ENCODE measurements at regions not wholly inside any gene's neighbourhood (a gene's known extent, or its start where the extent isn't known, plus 50 kb on each side); places are given as distances from the start of the nearest gene placed in this dataset.

- Histone ChIP-seq H3K4me1 (ENCODE audit: control insufficient read depth, insufficient read depth, low read depth, low read length) (no peaks in the 10 kb centered on the region), H3K27me3 (ENCODE audit: control insufficient read depth in 1 of 2, insufficient read depth in 1 of 2, low read length in 2 of 2) (no peaks in the 10 kb centered on the region), H2BK5ac (ENCODE audit: low read depth, low read length, poor library complexity, severe bottlenecking) (no peak overlapping the region), H3K9me3 (ENCODE audit: control insufficient read depth, low read length) (peaks cover 20% of the 10 kb centered on the region), H2BK12ac (ENCODE audit: low read length in 2 of 2) (no peak overlapping the region), H3K23ac (ENCODE audit: low read length in 2 of 2) (no peak overlapping the region), H3K9ac (ENCODE audit: low read length) (no peak overlapping the region), H3K79me1 (replicated peaks; ENCODE audit: low read length, poor library complexity, severe bottlenecking) (peaks cover 1% of the 10 kb centered on the region), H2AK5ac (ENCODE audit: low read length, severe bottlenecking) (no peak overlapping the region), H3K14ac (ENCODE audit: low read length in 2 of 2) (no peak overlapping the region), H2BK15ac (ENCODE audit: low read depth, poor library complexity, severe bottlenecking) (no peak overlapping the region), H3K4me3 (ENCODE audit: insufficient read depth in 1 of 2, low read depth in 1 of 2, low read length in 2 of 2) (no peak overlapping the region), H3K18ac (ENCODE audit: low read depth in 1 of 2, low read length in 2 of 2) (no peak overlapping the region), H3K4me2 (ENCODE audit: low read length, poor library complexity, severe bottlenecking) (no peak overlapping the region), H2AFZ (ENCODE audit: low read depth, low read length) (no peak overlapping the region), H4K8ac (ENCODE audit: low read length) (no peak overlapping the region), H2BK120ac (ENCODE audit: low read depth, low read length) (no peak overlapping the region), H4K91ac (ENCODE audit: low read length) (no peak overlapping the region), H3K4ac (ENCODE audit: low read depth in 1 of 2, low read length in 2 of 2) (no peak overlapping the region), H3K36me3 (ENCODE audit: control insufficient read depth in 1 of 2, insufficient read depth in 2 of 2, low read depth in 1 of 2, low read length in 2 of 2) (peaks cover 3 to 47% of the 10 kb centered on the region in 2 experiments), H3K27ac (ENCODE audit: low read length, poor library complexity, severe bottlenecking) (no peak overlapping the region)
- 95% methylated on average over 4 of the region's 5 CpGs for WGBS
- DNase-seq = no peak
These were observed 78.9 kb upstream of the ZCCHC13 start for GRCh38 chrX:74225111-74225510.

- 98% methylated on average over 2 of the region's 2 CpGs for WGBS
- Histone ChIP-seq H3K4me3 (ENCODE audit: insufficient read depth in 1 of 2, low read depth in 1 of 2, low read length in 2 of 2) (no peak overlapping the region), H3K4ac (ENCODE audit: low read depth in 1 of 2, low read length in 2 of 2) (no peak overlapping the region), H3K9me3 (ENCODE audit: control insufficient read depth, low read length) (peaks cover 10% of the 10 kb centered on the region), H3K14ac (ENCODE audit: low read length in 2 of 2) (no peak overlapping the region), H4K91ac (ENCODE audit: low read length) (no peak overlapping the region), H3K4me2 (ENCODE audit: low read length, poor library complexity, severe bottlenecking) (no peak overlapping the region), H3K9ac (ENCODE audit: low read length) (no peak overlapping the region), H3K36me3 (ENCODE audit: control insufficient read depth in 1 of 2, insufficient read depth in 2 of 2, low read depth in 1 of 2, low read length in 2 of 2) (peaks cover 3 to 66% of the 10 kb centered on the region in 2 experiments), H3K23ac (ENCODE audit: low read length in 2 of 2) (no peak overlapping the region), H2AK5ac (ENCODE audit: low read length, severe bottlenecking) (no peak overlapping the region), H3K79me1 (replicated peaks; ENCODE audit: low read length, poor library complexity, severe bottlenecking) (peaks cover 4% of the 10 kb centered on the region), H4K8ac (ENCODE audit: low read length) (no peak overlapping the region), H2BK120ac (ENCODE audit: low read depth, low read length) (no peak overlapping the region), H2BK5ac (ENCODE audit: low read depth, low read length, poor library complexity, severe bottlenecking) (no peak overlapping the region), H2AFZ (ENCODE audit: low read depth, low read length) (no peak overlapping the region), H3K27me3 (ENCODE audit: control insufficient read depth in 1 of 2, insufficient read depth in 1 of 2, low read length in 2 of 2) (peaks cover 0 to 7% of the 10 kb centered on the region in 2 experiments), H2BK12ac (ENCODE audit: low read length in 2 of 2) (no peak overlapping the region), H3K4me1 (ENCODE audit: control insufficient read depth, insufficient read depth, low read depth, low read length) (no peaks in the 10 kb centered on the region), H2BK15ac (ENCODE audit: low read depth, poor library complexity, severe bottlenecking) (no peak overlapping the region), H3K27ac (ENCODE audit: low read length, poor library complexity, severe bottlenecking) (no peak overlapping the region), H3K18ac (ENCODE audit: low read depth in 1 of 2, low read length in 2 of 2) (no peak overlapping the region)
- no peak for DNase-seq
These were observed 83.7 kb upstream of the ZCCHC13 start for GRCh38 chrX:74220277-74220676.

GRCh38 chrX:74218895-74219294 lies 85.1 kb upstream of the ZCCHC13 start:
- H3K36me3 ChIP-seq (ENCODE audit: control insufficient read depth in 1 of 2, insufficient read depth in 2 of 2, low read depth in 1 of 2, low read length in 2 of 2) = peaks cover 3 to 72% of the 10 kb centered on the region in 2 experiments
- no peak overlapping the region for H2AFZ ChIP-seq (ENCODE audit: low read depth, low read length)
- H3K9me3 ChIP-seq (ENCODE audit: control insufficient read depth, low read length) = peaks cover 4% of the 10 kb centered on the region
- H3K27me3 ChIP-seq (ENCODE audit: control insufficient read depth in 1 of 2, insufficient read depth in 1 of 2, low read length in 2 of 2) = peaks cover 0 to 7% of the 10 kb centered on the region in 2 experiments
- no peak overlapping the region for H2BK120ac ChIP-seq (ENCODE audit: low read depth, low read length)
- H3K4ac ChIP-seq (ENCODE audit: low read depth in 1 of 2, low read length in 2 of 2) = no peak overlapping the region
- H3K9ac ChIP-seq (ENCODE audit: low read length) = no peak overlapping the region
- H3K4me3 ChIP-seq (ENCODE audit: insufficient read depth in 1 of 2, low read depth in 1 of 2, low read length in 2 of 2) = no peak overlapping the region
- 97% methylated on average over 1 of the region's 1 CpG for WGBS
- no peak overlapping the region for H3K18ac ChIP-seq (ENCODE audit: low read depth in 1 of 2, low read length in 2 of 2)
- DNase-seq = no peak
- no peak overlapping the region for H3K4me2 ChIP-seq (ENCODE audit: low read length, poor library complexity, severe bottlenecking)
- H2BK5ac ChIP-seq (ENCODE audit: low read depth, low read length, poor library complexity, severe bottlenecking) = no peak overlapping the region
- H4K91ac ChIP-seq (ENCODE audit: low read length) = no peak overlapping the region
- no peak overlapping the region for H3K23ac ChIP-seq (ENCODE audit: low read length in 2 of 2)
- H2AK5ac ChIP-seq (ENCODE audit: low read length, severe bottlenecking) = no peak overlapping the region
- no peak overlapping the region for H3K27ac ChIP-seq (ENCODE audit: low read length, poor library complexity, severe bottlenecking)
- no peaks in the 10 kb centered on the region for H3K4me1 ChIP-seq (ENCODE audit: control insufficient read depth, insufficient read depth, low read depth, low read length)
- no peak overlapping the region for H2BK12ac ChIP-seq (ENCODE audit: low read length in 2 of 2)
- peaks cover 3% of the 10 kb centered on the region for H3K79me1 ChIP-seq (replicated peaks; ENCODE audit: low read length, poor library complexity, severe bottlenecking)
- H2BK15ac ChIP-seq (ENCODE audit: low read depth, poor library complexity, severe bottlenecking) = no peak overlapping the region
- no peak overlapping the region for H4K8ac ChIP-seq (ENCODE audit: low read length)
- no peak overlapping the region for H3K14ac ChIP-seq (ENCODE audit: low read length in 2 of 2)

DNA sequence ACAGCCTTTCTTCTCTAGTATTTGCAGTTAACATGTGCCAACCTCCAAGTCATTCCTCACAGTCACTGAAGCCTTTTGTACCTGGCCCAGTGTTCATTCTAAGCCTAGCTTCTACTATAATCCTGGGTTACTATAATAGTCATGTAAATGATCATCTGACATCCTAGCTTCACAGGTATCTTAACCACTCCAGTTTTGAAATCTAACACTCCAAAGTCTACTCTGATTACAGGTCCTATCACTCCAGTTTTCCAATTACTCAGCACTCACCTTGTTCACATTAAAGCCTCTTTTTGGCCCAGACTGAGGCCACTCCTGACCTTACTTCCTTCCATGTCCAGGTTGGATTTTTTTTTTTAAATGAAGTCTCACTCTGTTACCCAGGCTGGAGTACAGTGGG lies 87.6 kb upstream of the ZCCHC13 start:
- no peak overlapping the region for H3K14ac ChIP-seq (ENCODE audit: low read length in 2 of 2)
- DNase-seq = no peak
- no peak overlapping the region for H3K4me3 ChIP-seq (ENCODE audit: insufficient read depth in 1 of 2, low read depth in 1 of 2, low read length in 2 of 2)
- no peak overlapping the region for H2AFZ ChIP-seq (ENCODE audit: low read depth, low read length)
- H2BK12ac ChIP-seq (ENCODE audit: low read length in 2 of 2) = no peak overlapping the region
- H2BK120ac ChIP-seq (ENCODE audit: low read depth, low read length) = no peak overlapping the region
- no peak overlapping the region for H3K23ac ChIP-seq (ENCODE audit: low read length in 2 of 2)
- no peak overlapping the region for H3K27ac ChIP-seq (ENCODE audit: low read length, poor library complexity, severe bottlenecking)
- H3K4ac ChIP-seq (ENCODE audit: low read depth in 1 of 2, low read length in 2 of 2) = no peak overlapping the region
- H2BK5ac ChIP-seq (ENCODE audit: low read depth, low read length, poor library complexity, severe bottlenecking) = no peak overlapping the region
- no peaks in the 10 kb centered on the region for H3K4me1 ChIP-seq (ENCODE audit: control insufficient read depth, insufficient read depth, low read depth, low read length)
- no peak overlapping the region for H3K4me2 ChIP-seq (ENCODE audit: low read length, poor library complexity, severe bottlenecking)
- no peak overlapping the region for H3K9ac ChIP-seq (ENCODE audit: low read length)
- H2AK5ac ChIP-seq (ENCODE audit: low read length, severe bottlenecking) = no peak overlapping the region
- no peak overlapping the region for H2BK15ac ChIP-seq (ENCODE audit: low read depth, poor library complexity, severe bottlenecking)
- H4K91ac ChIP-seq (ENCODE audit: low read length) = no peak overlapping the region
- no peak overlapping the region for H4K8ac ChIP-seq (ENCODE audit: low read length)
- peaks cover 3 to 74% of the 10 kb centered on the region in 2 experiments for H3K36me3 ChIP-seq (ENCODE audit: control insufficient read depth in 1 of 2, insufficient read depth in 2 of 2, low read depth in 1 of 2, low read length in 2 of 2)
- peaks cover 6% of the 10 kb centered on the region for H3K79me1 ChIP-seq (replicated peaks; ENCODE audit: low read length, poor library complexity, severe bottlenecking)
- no peak overlapping the region for H3K18ac ChIP-seq (ENCODE audit: low read depth in 1 of 2, low read length in 2 of 2)
- H3K9me3 ChIP-seq (ENCODE audit: control insufficient read depth, low read length) = no peaks in the 10 kb centered on the region
- H3K27me3 ChIP-seq (ENCODE audit: control insufficient read depth in 1 of 2, insufficient read depth in 1 of 2, low read length in 2 of 2) = peaks cover 0 to 7% of the 10 kb centered on the region in 2 experiments

Data from mesenchymal stem cell (in vitro differentiated cells and primary cell).